HEK293T (cell line): ENCODE measurements at regions not wholly inside any gene's neighbourhood (a gene's known extent, or its start where the extent isn't known, plus 50 kb on each side); places are given as distances from the start of the nearest gene placed in this dataset.

Experiments
- CTCF ChIA-PET: fragments of 350-600 bp; formaldehyde crosslinking; extraction: SDS; loops from one replicate; lab custom pipeline; 2021; ENCODE audit warnings: antibody characterized with exemption, inconsistent platforms; lab: Yijun Ruan, JAX
- POLR2A ChIA-PET: fragments of 350-600 bp; formaldehyde crosslinking; extraction: SDS; loops from one replicate; lab custom pipeline; 2020; ENCODE audit warnings: antibody characterized with exemption, inconsistent platforms; lab: Yijun Ruan, JAX
- DNase-seq: peaks from one replicate; pipeline ENCODE4 v3.0.0; 2012; ENCODE audit warnings: mixed read lengths; ENCODE audit errors: extremely low spot score
- ARNT ChIP-seq: fragments of 450-650 bp; IDR thresholded peaks from 2 replicates; pipeline ENCODE4 v1.6.1; 2017; ENCODE audit warnings: mild to moderate bottlenecking
- BHLHE40 ChIP-seq: fragments of 450-650 bp; IDR thresholded peaks from 2 replicates; pipeline ENCODE4 v1.6.1; 2016; ENCODE audit warnings: mild to moderate bottlenecking, moderate library complexity, borderline replicate concordance
- CTBP1 ChIP-seq: fragments of 450-650 bp; IDR thresholded peaks from 2 replicates; pipeline ENCODE4 v1.6.1; 2016; ENCODE audit warnings: borderline replicate concordance
- ELF4 ChIP-seq: fragments of 450-650 bp; IDR thresholded peaks from 2 replicates; pipeline ENCODE4 v1.6.1; 2017; ENCODE audit warnings: antibody characterized with exemption
- FOXA1 ChIP-seq: fragments of 450-650 bp; IDR thresholded peaks from 2 replicates; pipeline ENCODE4 v1.6.1; 2016; ENCODE audit warnings: mild to moderate bottlenecking
- FOXK2 ChIP-seq: fragments of 450-650 bp; IDR thresholded peaks from 2 replicates; pipeline ENCODE4 v1.6.1; 2016; ENCODE audit warnings: mild to moderate bottlenecking
- FOXM1 ChIP-seq: fragments of 450-650 bp; IDR thresholded peaks from 2 replicates; pipeline ENCODE4 v1.6.1; 2017; ENCODE audit warnings: mild to moderate bottlenecking, borderline replicate concordance
- HDGF ChIP-seq: fragments of 450-650 bp; IDR thresholded peaks from 2 replicates; pipeline ENCODE4 v1.6.1; 2017; ENCODE audit warnings: antibody characterized with exemption, borderline replicate concordance
- L3MBTL2 ChIP-seq: fragments of 450-650 bp; conservative IDR thresholded peaks from 2 replicates; pipeline ENCODE4 v1.6.1; 2016; ENCODE audit warnings: mild to moderate bottlenecking
- LEF1 ChIP-seq: fragments of 450-650 bp; IDR thresholded peaks from 2 replicates; pipeline ENCODE4 v1.6.1; 2017; ENCODE audit warnings: mild to moderate bottlenecking, borderline replicate concordance
- NFRKB ChIP-seq: fragments of 450-650 bp; IDR thresholded peaks from 2 replicates; pipeline ENCODE4 v1.6.1; 2016; ENCODE audit warnings: mild to moderate bottlenecking, moderate library complexity
- SP1 ChIP-seq: fragments of 450-650 bp; IDR thresholded peaks from 2 replicates; pipeline ENCODE4 v1.6.1; 2017
- SUZ12 ChIP-seq: fragments of 450-650 bp; IDR thresholded peaks from 2 replicates; pipeline ENCODE4 v1.6.1; 2016; ENCODE audit warnings: mild to moderate bottlenecking
- TARDBP ChIP-seq: fragments of 450-650 bp; IDR thresholded peaks from 2 replicates; pipeline ENCODE4 v1.6.1; 2016
- ZNF384 ChIP-seq: fragments of 450-650 bp; IDR thresholded peaks from 2 replicates; pipeline ENCODE4 v1.6.1; 2016
- TF ChIP-seq, protein P1 (sequence below): fragments of 450-650 bp; IDR thresholded peaks from 2 replicates; pipeline ENCODE4 v1.6.1; 2016

- ChIA-PET POLR2A (interaction anchor here (1.1 kb wide), 1 partner anchor 67 kb away, joined by 3 read pairs; the partner anchor contains the start of gene PMAIP1), CTCF (no interaction called here)
- DNase-seq: no peak
- TF ChIP-seq SP1: no peak
- TF ChIP-seq LEF1: no peak
- no peak for TF ChIP-seq CTBP1
- no peak for TF ChIP-seq HDGF
- no peak for TF ChIP-seq FOXA1
Measured at GRCh38 chr18:59966913-59967312, 67.1 kb downstream of the PMAIP1 start.

DNA sequence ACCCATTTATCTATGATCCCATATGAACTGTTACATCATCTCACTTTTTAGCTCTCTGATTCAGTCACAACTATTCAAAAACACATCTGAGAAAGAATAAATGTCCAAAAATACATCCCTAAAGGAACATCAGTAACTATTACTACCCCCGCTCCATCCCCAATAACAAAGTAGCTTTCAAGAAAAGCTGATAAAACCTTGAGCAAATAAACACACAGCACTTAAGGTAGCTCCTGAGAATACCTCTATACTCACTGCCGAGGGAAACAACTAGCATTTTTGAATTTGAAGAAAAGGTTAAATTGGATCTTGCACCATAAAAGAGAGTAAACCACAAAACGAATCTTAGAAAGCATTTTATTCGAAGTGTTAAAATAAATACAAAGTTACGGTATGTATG is 63.4 kb downstream of the PMAIP1 start:
- DNase-seq: no peak
- POLR2A ChIA-PET: interaction anchor here (1.7 kb wide), 1 partner anchor 63 kb away, joined by 7 read pairs; the partner anchor contains the start of gene PMAIP1
- TF ChIP-seq CTBP1 (no peak), SUZ12 (no peak), ELF4 (no peak), LEF1 (no peak), ZNF384 (no peak), FOXA1 (no peak), FOXK2 (no peak), NFRKB (no peak), BHLHE40 (no peak), FOXM1 (no peak)
- TF ChIP-seq, protein P1, sequence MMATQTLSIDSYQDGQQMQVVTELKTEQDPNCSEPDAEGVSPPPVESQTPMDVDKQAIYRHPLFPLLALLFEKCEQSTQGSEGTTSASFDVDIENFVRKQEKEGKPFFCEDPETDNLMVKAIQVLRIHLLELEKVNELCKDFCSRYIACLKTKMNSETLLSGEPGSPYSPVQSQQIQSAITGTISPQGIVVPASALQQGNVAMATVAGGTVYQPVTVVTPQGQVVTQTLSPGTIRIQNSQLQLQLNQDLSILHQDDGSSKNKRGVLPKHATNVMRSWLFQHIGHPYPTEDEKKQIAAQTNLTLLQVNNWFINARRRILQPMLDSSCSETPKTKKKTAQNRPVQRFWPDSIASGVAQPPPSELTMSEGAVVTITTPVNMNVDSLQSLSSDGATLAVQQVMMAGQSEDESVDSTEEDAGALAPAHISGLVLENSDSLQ: no peak
- CTCF ChIA-PET: no interaction called here

- TF ChIP-seq, protein P1: no peak
- TF ChIP-seq BHLHE40 (no peak), ZNF384 (no peak), L3MBTL2 (no peak), ARNT (no peak), FOXM1 (no peak), HDGF (no peak)
- CTCF ChIA-PET: no interaction called here
- POLR2A ChIA-PET: no interaction called here
- DNase-seq: no peak
Measured at GRCh38 chr18:59961070-59961469, 61.3 kb downstream of the PMAIP1 start.

DNA sequence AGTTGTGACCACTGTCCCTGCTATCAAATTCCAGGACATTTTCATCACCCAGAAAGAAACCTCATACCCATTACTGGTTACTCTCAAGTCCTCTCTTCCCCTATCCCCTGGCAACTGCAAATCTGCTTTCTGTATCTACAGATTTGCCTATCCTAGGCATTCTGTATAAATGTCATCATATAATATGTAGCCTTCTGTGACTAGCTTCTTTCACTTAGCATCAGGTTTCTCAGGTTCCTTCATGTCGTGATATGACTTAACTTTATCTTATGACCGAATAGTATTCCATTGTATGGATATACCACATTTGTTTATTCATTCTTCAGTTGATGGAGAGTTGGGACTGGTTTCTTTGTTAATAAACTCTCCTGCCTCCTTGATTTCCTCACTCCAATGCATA is 60.5 kb downstream of the PMAIP1 start:
- TF ChIP-seq L3MBTL2 (no peak), ARNT (no peak), SP1 (no peak), FOXK2 (no peak), CTBP1 (no peak), FOXM1 (no peak), NFRKB (no peak), ZNF384 (no peak), BHLHE40 (no peak), SUZ12 (no peak), ELF4 (no peak), LEF1 (no peak), HDGF (no peak)
- TF ChIP-seq, protein P1: no peak
- ChIA-PET CTCF (no interaction called here), POLR2A (no interaction called here)
- DNase-seq: no peak

DNA sequence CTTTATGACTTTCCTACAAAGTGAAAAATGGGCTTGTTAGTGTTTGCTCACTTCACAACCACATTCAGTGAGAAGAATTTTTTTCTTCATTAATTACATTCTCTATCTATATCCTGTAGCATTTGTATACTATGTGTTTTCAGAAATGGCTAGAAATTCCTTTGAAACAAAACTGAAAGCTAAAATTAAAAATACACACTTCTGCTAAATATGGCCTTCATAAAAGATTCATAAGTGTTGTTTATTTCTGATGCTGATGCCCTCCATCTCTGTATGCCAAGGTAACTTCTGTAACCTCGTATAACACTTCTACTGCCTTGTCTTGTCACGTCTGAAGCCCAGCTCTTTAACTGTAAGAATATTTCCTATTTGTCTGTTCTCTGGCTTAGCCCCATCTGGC is 59.8 kb downstream of the PMAIP1 start:
- ChIA-PET POLR2A (interaction anchor here (2.2 kb wide), 1 partner anchor 60 kb away, joined by 11 read pairs; the partner anchor contains the start of gene PMAIP1), CTCF (no interaction called here)
- no peak for DNase-seq
- no peak for TF ChIP-seq FOXA1
- no peak for TF ChIP-seq FOXK2
- no peak for TF ChIP-seq FOXM1
- no peak for TF ChIP-seq SP1
- no peak for TF ChIP-seq CTBP1
- TF ChIP-seq ELF4: no peak
- TF ChIP-seq SUZ12: no peak
- TF ChIP-seq ARNT: no peak
- no peak for TF ChIP-seq NFRKB
- TF ChIP-seq, protein P1: no peak
- TF ChIP-seq HDGF: no peak
- no peak for TF ChIP-seq BHLHE40
- no peak for TF ChIP-seq LEF1
- no peak for TF ChIP-seq TARDBP
- TF ChIP-seq L3MBTL2: no peak
- no peak for TF ChIP-seq ZNF384

- TF ChIP-seq CTBP1 (no peak), ELF4 (no peak), LEF1 (no peak), ARNT (no peak), NFRKB (no peak), TARDBP (no peak), BHLHE40 (no peak), ZNF384 (no peak), FOXA1 (no peak)
- TF ChIP-seq, protein P1: no peak
- ChIA-PET POLR2A (interaction anchor here (2.2 kb wide), 1 partner anchor 59 kb away, joined by 11 read pairs; the partner anchor contains the start of gene PMAIP1), CTCF (no interaction called here)
- DNase-seq: no peak
Measured at GRCh38 chr18:59959073-59959472, 59.3 kb downstream of the PMAIP1 start.
